Fibroblast of the aortic adventitia (primary cell): ENCODE measurements at regions not wholly inside any gene's neighbourhood (a gene's known extent, or its start where the extent isn't known, plus 50 kb on each side); places are given as distances from the start of the nearest gene placed in this dataset.

Source experiments
- DNase-seq: peaks from one replicate; pipeline ENCODE4 v3.0.0-alpha.2; 2010; ENCODE audit warnings: low read depth
- H3K4me3 ChIP-seq: 2 replicates; pipeline ENCODE4 v1.5.1; 2011; ENCODE audit warnings: low read depth, mild to moderate bottlenecking, control low read depth, low read length, moderate library complexity
- TF ChIP-seq, protein P1 (sequence below): IDR thresholded peaks from 2 replicates; pipeline ENCODE4 v1.5.1; 2011; ENCODE audit warnings: mild to moderate bottlenecking, low read length, control low read depth, inconsistent platforms; ENCODE audit not compliant: insufficient read depth

- TF ChIP-seq, protein P1, sequence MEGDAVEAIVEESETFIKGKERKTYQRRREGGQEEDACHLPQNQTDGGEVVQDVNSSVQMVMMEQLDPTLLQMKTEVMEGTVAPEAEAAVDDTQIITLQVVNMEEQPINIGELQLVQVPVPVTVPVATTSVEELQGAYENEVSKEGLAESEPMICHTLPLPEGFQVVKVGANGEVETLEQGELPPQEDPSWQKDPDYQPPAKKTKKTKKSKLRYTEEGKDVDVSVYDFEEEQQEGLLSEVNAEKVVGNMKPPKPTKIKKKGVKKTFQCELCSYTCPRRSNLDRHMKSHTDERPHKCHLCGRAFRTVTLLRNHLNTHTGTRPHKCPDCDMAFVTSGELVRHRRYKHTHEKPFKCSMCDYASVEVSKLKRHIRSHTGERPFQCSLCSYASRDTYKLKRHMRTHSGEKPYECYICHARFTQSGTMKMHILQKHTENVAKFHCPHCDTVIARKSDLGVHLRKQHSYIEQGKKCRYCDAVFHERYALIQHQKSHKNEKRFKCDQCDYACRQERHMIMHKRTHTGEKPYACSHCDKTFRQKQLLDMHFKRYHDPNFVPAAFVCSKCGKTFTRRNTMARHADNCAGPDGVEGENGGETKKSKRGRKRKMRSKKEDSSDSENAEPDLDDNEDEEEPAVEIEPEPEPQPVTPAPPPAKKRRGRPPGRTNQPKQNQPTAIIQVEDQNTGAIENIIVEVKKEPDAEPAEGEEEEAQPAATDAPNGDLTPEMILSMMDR: no peak
- H3K4me3 ChIP-seq: no peak overlapping the region
- no peak for DNase-seq
Measured at GRCh38 chr9:20291201-20291600, 331.1 kb downstream of the MLLT3 start.

DNA sequence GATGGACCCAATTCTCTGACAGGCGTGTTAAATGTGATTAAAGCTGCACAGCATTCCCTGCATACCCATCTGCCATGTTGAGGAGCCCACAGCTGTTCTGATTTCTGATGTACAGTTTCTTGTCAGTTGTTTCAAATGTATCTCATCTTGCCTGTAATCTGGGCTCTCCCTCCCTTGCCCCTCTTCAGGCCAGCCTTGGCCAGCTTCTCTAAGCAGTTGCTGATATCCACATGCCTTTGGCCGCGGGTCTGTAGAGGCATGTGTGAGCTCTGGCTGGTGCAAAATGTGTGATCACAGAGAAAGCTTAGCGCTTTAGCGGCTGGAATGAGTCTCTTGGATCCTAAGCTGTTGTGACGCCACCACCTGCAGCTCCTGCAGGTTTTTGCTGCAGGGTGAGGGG is 332.0 kb downstream of the MLLT3 start:
- no peak overlapping the region for H3K4me3 ChIP-seq
- TF ChIP-seq, protein P1: no peak
- DNase-seq: no peak

GRCh38 chr9:20289423-20290010 is 332.8 kb downstream of the MLLT3 start:
- TF ChIP-seq, protein P1: no peak
- no peak overlapping the region for H3K4me3 ChIP-seq
- no peak for DNase-seq

DNA sequence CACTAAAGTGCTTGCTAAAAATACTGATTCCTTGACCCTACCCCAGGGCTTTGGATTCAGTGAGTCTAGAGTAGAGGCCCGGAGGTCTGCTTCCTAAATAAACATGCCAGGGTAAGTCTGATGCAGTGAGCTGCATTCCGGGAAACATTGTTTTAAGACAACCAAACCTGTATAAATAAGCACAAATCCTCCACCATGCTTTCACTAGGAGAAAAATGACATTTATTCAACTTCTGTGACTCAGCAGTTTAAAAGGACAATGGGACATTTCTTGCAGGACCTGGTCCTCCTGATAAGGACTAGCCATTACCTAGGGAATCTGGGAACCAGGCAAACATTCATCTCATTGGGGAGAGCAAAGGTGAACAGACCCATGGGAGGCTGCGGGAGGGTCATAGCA is 335.3 kb downstream of the MLLT3 start:
- no peak for DNase-seq
- no peak overlapping the region for H3K4me3 ChIP-seq
- TF ChIP-seq, protein P1: no peak

DNA sequence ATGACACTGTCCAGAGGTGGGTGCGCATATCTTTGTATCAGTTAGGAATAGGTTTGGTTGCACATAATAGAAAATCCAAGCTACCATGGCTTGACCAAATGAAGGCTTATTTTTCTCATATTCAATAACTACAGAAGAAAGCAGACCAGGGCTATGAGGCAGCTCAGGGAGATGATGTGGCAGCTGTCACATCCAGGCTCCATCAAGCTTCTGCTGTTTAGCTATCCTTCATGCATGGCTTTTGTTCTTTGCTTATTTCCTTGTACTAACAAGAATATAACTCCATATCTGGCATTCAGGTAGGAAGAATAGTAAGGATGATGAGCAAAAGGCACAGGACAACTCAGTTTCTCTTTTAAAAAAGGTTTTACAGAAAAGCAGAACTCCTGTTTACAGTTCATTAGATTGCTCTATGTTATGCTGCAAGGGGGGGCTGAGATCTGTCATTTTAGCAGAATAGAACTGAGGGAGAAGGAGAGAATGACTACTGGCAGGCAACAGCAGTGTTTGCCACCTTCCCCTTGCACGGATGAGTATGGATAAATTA is 336.1 kb downstream of the MLLT3 start:
- TF ChIP-seq, protein P1: no peak
- no peak for DNase-seq
- H3K4me3 ChIP-seq: no peak overlapping the region

DNA sequence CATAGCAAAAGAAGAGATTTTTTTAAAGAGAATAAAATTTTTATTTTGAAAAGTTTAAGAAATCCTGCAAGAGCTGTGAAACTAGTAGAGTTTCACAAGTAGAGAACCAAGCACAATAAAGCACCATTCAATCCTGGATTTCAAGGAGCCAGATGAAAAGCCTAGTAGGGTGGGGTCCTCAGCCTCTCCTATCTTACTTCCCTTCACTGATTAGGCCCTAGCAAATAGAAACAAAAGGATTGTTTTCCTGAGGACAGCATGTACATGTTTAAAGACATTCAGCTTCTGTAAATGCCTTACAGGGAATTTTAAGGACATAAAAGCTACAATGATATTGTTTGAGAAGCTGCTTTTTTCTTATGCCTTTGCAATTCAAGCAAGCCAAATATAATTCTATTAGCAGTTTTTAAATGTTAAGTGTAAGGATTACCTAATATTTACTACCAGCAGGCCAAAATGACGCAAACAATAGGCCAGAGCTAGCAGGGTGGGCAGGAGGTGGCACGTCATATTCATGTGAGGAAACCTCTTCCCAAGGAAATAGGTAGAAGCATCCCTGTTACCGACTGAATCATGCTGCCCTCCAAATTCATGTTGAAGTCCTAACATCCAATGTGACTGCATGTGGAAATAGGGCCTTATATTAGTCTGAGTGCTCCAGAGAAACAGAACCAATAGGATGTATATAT is 337.6 kb downstream of the MLLT3 start:
- TF ChIP-seq, protein P1: no peak
- DNase-seq: no peak
- no peak overlapping the region for H3K4me3 ChIP-seq
